Activated naive CD8-positive, alpha-beta T cell treated with anti-CD3 and anti-CD28 coated beads, Interleukin-2, amount 10 ng/mL, durations not matched to agents 7 days and 5 days (primary cell): ENCODE measurements at regions not wholly inside any gene's neighbourhood (a gene's known extent, or its start where the extent isn't known, plus 50 kb on each side); places are given as distances from the start of the nearest gene placed in this dataset.
"Not testable (repeated sequence)": the region's sequence is repeated elsewhere in the genome, so short reads cannot be mapped to it uniquely, and the experiment has no call there.

ENCODE experiments used
- ATAC-seq: fragments of 150-1000 bp; cut with Tn5 transposase; one replicate; pipeline ENCODE4 v1.10.0; 2021; ENCODE audit warnings: low read depth, moderate library complexity
- POLR2A ChIA-PET: fragments of 350-600 bp; sonication (Branson Sonifier 250); formaldehyde crosslinking; loops from one replicate; lab custom pipeline; 2021; ENCODE audit warnings: antibody characterized with exemption; lab: Charles Lee
- DNase-seq: peaks from one replicate; pipeline ENCODE4 v3.0.0; 2021
- H3K27ac Mint-ChIP-seq: one replicate; pipeline ENCODE4 v1.8.0; 2022; ENCODE audit warnings: mild to moderate bottlenecking, mixed read lengths
- H3K27me3 Mint-ChIP-seq: one replicate; pipeline ENCODE4 v1.8.0; 2022; ENCODE audit warnings: mild to moderate bottlenecking, moderate library complexity, mixed read lengths
- H3K36me3 Mint-ChIP-seq: one replicate; pipeline ENCODE4 v1.8.0; 2021; ENCODE audit warnings: mild to moderate bottlenecking, mixed read lengths
- H3K4me1 Mint-ChIP-seq: one replicate; pipeline ENCODE4 v1.8.0; 2021; ENCODE audit warnings: mixed read lengths
- H3K4me3 Mint-ChIP-seq: one replicate; pipeline ENCODE4 v1.8.0; 2022; ENCODE audit warnings: mild to moderate bottlenecking, moderate library complexity, mixed read lengths
- H3K9me3 Mint-ChIP-seq: one replicate; pipeline ENCODE4 v1.8.0; 2021; ENCODE audit warnings: mixed read lengths

DNA sequence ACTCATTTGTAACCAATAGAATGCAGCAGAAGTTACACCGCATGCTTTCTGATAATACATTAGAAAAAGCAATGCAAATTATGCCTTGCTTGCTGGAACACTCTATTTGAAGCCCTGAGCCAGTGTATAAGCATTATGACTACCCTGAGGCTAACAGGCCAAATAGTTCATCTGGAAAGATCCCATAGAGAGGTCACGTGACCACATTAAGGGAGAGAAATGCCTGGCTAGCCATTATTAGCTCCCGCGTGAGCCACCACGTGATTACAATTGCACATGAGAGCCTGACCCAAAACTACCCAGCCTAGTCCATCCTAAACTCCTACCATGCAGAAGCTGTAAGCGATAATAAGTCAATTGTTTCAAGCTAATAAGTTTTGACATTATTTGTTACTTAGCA is 472.9 kb upstream of the GALNTL6 start:
- DNase-seq = no peak
- POLR2A ChIA-PET = no interaction called here
- Mint-ChIP-seq H3K27ac (no peak overlapping the region), H3K4me1 (no peaks in the 10 kb centered on the region), H3K27me3 (no peaks in the 10 kb centered on the region), H3K4me3 (no peak overlapping the region), H3K36me3 (no peaks in the 10 kb centered on the region), H3K9me3 (no peaks in the 10 kb centered on the region)
- no peak for ATAC-seq

DNA sequence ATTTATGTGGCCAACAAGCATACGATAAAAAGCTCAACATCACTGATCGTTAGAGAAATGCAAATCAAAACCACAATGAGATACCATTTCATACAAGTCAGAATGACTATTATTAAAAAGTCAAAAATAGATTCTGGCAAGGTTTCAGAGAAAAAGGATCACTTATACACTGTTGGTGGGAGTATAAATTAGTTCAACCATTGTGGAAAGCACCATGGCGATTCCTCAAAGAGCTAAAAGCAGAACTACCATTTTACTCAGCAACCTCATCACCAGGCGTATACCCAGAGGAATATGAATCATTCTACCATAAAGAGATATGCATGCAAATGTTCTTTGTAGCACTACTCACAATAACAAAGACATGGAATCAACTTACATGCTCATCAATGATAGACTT is 478.7 kb upstream of the GALNTL6 start:
- no peak overlapping the region for H3K4me3 Mint-ChIP-seq
- no peaks in the 10 kb centered on the region for H3K27me3 Mint-ChIP-seq
- DNase-seq (no peak), ATAC-seq (no peak)
- POLR2A ChIA-PET = no interaction called here
- H3K36me3 Mint-ChIP-seq = no peaks in the 10 kb centered on the region
- no peaks in the 10 kb centered on the region for H3K4me1 Mint-ChIP-seq
- no peak overlapping the region for H3K27ac Mint-ChIP-seq
- peaks cover 2% of the 10 kb centered on the region for H3K9me3 Mint-ChIP-seq

DNA sequence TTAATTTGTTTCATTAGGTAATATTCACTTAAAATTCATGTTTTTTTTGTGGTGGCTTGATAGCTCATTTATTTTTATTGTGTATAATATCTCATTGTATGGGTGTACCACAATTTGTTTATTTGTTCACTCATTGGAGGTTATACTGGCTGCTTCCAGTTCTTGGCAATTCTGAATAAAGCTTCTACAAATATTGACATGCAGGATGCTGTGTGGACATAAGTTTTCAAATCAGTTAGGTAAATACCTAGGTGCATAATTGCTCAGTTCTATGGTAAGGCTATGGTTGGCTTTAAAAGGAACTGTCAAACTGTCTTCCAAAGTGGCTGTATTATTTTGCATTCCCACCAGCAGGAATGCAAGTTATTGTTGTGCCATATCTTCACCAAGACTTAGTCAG is 504.5 kb upstream of the GALNTL6 start:
- H3K4me1 Mint-ChIP-seq = no peaks in the 10 kb centered on the region
- DNase-seq = no peak
- H3K27me3 Mint-ChIP-seq = no peaks in the 10 kb centered on the region
- POLR2A ChIA-PET = no interaction called here
- no peaks in the 10 kb centered on the region for H3K36me3 Mint-ChIP-seq
- H3K4me3 Mint-ChIP-seq = no peak overlapping the region
- peaks cover 6% of the 10 kb centered on the region for H3K9me3 Mint-ChIP-seq
- ATAC-seq = no peak
- H3K27ac Mint-ChIP-seq = no peak overlapping the region

DNA sequence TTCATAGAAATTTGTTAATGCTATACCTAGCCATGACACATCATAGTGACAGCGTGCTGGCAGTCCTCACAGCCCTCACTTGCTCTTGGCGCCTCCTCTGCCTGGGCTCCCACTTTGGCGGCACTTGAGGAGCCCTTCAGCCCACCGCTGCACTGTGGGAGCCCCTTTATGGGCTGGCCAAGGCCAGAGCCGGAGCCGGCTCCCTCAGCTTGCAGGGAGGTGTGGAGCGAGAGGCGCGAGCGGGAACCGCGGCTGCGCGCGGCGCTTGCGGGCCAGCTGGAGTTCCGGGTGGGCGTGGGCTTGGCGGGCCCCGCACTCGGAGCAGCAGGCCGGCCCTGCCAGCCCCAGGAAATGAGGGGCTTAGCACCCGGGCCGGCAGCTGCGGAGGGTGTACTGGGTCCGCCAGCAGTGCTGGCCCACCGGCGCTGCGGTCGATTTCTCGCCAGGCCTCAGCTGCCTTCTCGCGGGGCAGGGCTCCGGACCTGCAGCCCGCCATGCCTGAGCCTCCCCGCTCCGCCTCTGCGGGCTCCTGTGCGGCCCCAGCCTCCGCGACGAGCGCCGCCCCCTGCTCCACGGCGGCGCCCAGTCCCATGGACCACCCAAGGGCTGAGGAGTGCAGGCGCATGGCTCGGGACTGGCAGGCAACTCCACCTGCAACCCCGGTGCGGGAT is 515.0 kb upstream of the GALNTL6 start:
- H3K4me1 Mint-ChIP-seq, H3K4me3 Mint-ChIP-seq, DNase-seq, H3K36me3 Mint-ChIP-seq, H3K27me3 Mint-ChIP-seq, H3K27ac Mint-ChIP-seq, POLR2A ChIA-PET, H3K9me3 Mint-ChIP-seq, ATAC-seq: not testable (repeated sequence)

DNA sequence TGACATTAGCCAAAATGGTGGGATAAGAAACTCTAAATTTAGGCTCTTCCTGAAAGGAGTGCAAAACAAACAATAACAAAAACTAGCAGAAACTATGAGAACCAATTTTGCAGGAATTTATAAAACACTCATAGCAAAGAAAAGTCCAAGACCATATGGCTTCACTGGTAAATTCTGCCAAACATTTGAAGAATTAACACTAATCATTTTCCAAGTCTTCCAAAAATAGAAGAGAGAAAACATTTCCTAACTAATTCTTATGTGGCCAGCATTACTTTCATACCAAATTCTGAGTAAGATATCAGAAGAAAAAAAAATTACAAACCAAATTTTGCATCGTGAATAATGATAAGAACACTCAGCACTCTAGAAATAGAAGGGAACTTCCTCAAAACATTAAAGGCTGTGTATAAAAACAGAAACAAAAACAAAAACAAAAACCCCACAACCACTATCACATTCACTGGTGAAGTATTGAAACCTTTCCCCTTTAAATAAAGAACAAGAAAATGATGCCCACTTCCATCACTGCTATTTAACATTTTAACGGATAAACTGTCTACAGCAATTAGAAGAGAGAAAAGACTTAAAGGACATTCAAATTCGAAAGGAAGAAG is 524.3 kb upstream of the GALNTL6 start:
- no peaks in the 10 kb centered on the region for H3K27me3 Mint-ChIP-seq
- no peaks in the 10 kb centered on the region for H3K36me3 Mint-ChIP-seq
- DNase-seq (no peak), ATAC-seq (no peak)
- POLR2A ChIA-PET = no interaction called here
- peaks cover 1% of the 10 kb centered on the region for H3K9me3 Mint-ChIP-seq
- H3K27ac Mint-ChIP-seq = no peak overlapping the region
- no peaks in the 10 kb centered on the region for H3K4me1 Mint-ChIP-seq
- H3K4me3 Mint-ChIP-seq = no peak overlapping the region

DNA sequence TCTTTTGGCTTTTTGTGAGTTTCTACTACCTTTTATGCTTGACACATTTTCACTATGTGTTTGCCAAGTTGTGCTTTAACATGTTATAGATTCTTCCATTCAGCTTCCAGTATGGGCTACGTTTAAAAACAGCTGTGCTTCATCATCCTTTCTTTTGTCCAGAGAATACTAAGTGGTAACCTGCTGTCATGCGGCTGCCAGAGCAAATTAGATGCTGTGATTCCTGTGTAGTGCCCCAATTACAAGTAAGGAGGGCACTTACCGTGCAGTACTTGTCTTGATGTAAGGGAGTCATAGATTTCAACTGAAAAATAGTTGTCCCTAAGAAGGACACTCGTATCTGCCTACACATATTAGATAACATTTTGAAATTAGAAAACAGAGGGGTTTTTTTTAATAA is 531.8 kb upstream of the GALNTL6 start:
- no peaks in the 10 kb centered on the region for H3K4me1 Mint-ChIP-seq
- H3K27me3 Mint-ChIP-seq = no peaks in the 10 kb centered on the region

DNA sequence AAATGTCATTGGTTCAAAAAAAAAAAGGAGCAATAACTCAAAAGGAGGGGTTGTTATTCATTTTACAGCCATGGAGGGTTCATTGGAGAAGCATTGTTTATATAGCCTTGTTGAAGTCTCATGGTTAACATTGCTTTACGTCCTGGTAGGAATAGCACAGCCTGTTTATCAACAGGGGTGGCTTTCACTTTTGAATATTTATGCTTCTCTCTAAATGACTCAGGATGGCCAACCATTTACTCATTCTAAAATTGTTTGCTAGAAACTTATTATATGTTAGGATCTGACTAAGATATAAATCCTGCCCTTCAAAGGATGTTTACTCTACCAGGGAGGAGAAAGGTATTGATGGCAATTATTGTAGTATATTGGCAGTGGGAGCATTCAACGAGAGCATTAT is 534.1 kb upstream of the GALNTL6 start:
- POLR2A ChIA-PET = no interaction called here
- no peak for ATAC-seq
- Mint-ChIP-seq H3K27me3 (no peaks in the 10 kb centered on the region), H3K4me3 (no peak overlapping the region), H3K9me3 (peaks cover 1% of the 10 kb centered on the region), H3K27ac (no peak overlapping the region), H3K4me1 (no peaks in the 10 kb centered on the region), H3K36me3 (no peaks in the 10 kb centered on the region)
- DNase-seq = no peak

More for the DNA sequence above, 531.8 kb upstream of the GALNTL6 start:
- Mint-ChIP-seq H3K4me3 (no peak overlapping the region), H3K36me3 (no peaks in the 10 kb centered on the region), H3K9me3 (peaks cover 1% of the 10 kb centered on the region), H3K27ac (no peak overlapping the region)
- POLR2A ChIA-PET = no interaction called here
- DNase-seq (no peak), ATAC-seq (no peak)

DNA sequence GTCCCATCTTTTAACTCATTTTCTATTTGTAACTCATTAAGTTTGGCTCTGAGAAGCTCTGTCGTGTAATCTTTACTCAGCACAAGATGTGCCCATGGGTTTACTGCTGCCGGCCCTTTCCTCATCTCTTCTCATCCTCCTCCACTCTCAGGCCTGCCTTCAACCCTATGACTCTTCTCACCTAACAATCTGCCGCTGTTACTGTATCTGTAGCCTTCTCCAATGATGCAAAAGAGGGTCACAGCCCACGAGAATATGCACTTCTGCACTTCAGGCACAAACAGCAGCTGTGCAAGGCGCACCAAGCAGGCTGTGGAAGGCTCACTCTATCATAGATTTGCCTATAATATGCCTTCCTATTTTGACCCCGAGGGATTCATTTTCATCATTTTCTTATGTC is 546.5 kb upstream of the GALNTL6 start:
- Mint-ChIP-seq H3K27ac (no peak overlapping the region), H3K36me3 (no peaks in the 10 kb centered on the region), H3K9me3 (no peaks in the 10 kb centered on the region), H3K27me3 (no peaks in the 10 kb centered on the region), H3K4me3 (no peak overlapping the region), H3K4me1 (no peaks in the 10 kb centered on the region)
- DNase-seq (no peak), ATAC-seq (no peak)
- POLR2A ChIA-PET = no interaction called here

DNA sequence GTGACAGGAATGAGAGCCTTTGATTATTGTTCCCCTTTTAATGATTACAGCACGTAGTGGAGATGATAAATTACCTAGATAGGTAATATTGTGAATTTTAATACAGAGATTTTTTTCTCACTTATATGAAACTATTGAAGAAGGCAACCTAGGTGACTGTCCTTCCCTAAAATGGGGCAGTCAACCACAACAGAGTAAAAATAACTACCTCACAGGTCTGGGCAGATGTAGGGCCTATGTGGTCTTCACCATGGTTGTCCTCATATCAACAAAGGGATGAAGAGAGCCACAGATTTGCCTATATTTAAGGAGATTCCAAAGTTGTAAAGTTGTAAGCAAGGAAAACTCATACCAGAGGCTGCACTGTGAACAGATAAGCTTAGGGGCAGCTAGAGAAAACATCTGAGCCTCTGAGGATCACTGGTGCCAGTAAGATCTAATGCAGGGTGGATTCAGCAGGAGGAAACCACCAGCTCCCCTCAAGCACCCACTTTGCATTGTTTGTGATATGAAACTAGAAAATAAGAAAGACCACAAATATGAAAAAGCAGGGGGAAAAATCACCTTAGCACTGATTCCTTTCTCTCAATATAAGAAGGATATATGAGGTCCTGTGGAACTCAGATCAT is 547.9 kb upstream of the GALNTL6 start:
- DNase-seq = no peak
- peaks cover 2% of the 10 kb centered on the region for H3K9me3 Mint-ChIP-seq
- no peaks in the 10 kb centered on the region for H3K27me3 Mint-ChIP-seq
- POLR2A ChIA-PET = no interaction called here
- H3K4me1 Mint-ChIP-seq = no peaks in the 10 kb centered on the region
- no peak for ATAC-seq
- H3K4me3 Mint-ChIP-seq = no peak overlapping the region
- no peaks in the 10 kb centered on the region for H3K36me3 Mint-ChIP-seq
- H3K27ac Mint-ChIP-seq = no peak overlapping the region

DNA sequence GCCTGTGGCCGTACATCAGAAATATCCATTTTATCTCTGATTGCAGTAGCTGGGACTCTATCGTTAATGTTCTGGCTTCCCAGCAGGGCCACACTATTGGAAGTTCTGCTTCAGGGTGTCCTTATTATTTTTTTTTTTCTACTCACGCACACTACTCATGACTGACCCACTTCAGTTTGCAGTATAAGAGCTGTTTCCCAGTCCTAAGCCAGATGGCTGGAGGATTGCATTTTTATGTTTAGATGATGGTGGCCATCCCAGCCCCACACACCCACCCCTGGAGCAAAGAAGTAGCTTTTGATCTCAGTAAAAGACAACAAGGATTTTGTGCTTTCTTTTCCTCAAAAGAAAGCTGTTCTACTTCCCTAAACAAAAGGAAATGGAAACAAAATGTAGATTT is 557.0 kb upstream of the GALNTL6 start:
- Mint-ChIP-seq H3K27ac (no peak overlapping the region), H3K4me1 (no peaks in the 10 kb centered on the region), H3K27me3 (no peaks in the 10 kb centered on the region), H3K36me3 (no peaks in the 10 kb centered on the region), H3K4me3 (no peak overlapping the region), H3K9me3 (peaks cover 7% of the 10 kb centered on the region)
- ATAC-seq (no peak), DNase-seq (no peak)
- POLR2A ChIA-PET = no interaction called here

DNA sequence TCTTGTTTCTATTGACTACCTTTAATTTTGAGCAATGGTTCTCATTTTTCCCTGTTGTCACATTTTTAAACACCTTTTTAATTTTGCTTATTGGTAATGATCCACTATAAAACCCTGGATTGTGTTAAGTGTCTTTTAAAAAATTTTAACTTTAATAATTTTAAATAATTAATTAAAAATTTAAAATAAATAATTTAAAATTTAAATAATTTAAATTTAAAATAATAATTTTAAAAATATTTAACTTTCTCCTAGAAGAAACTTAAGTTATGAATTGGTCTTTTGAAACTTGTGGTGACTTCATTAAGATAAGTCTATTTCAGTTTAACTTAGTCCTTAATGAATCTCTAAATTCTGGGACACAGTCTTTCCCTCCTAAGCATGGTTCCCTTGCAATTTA is 566.3 kb upstream of the GALNTL6 start:
- H3K27me3 Mint-ChIP-seq = no peaks in the 10 kb centered on the region
- ATAC-seq = no peak
- H3K4me3 Mint-ChIP-seq = no peak overlapping the region
- no peaks in the 10 kb centered on the region for H3K4me1 Mint-ChIP-seq
- H3K36me3 Mint-ChIP-seq = no peaks in the 10 kb centered on the region
- no peak overlapping the region for H3K27ac Mint-ChIP-seq
- POLR2A ChIA-PET = no interaction called here
- peaks cover 4% of the 10 kb centered on the region for H3K9me3 Mint-ChIP-seq
- DNase-seq = no peak

DNA sequence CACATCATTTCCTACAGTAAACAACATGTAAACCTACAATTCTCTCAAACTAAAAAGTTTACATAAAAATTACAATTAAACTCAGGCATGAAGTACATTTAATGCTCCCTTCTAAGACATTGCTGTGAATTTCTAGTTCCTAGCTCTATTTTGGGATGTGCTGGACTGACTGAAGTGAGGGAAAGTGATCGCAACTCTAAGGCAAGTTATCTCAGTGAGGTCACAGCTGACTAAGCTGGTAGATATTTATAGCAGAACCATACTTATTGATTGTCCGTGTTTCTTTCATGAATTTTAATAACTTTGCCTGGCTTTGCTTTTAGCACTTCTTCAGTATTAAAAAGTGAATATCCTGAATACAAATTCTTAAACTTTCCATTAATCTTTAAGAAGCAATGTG is 570.4 kb upstream of the GALNTL6 start:
- H3K27me3 Mint-ChIP-seq = no peaks in the 10 kb centered on the region
- no peak overlapping the region for H3K4me3 Mint-ChIP-seq
- H3K27ac Mint-ChIP-seq = no peak overlapping the region
- POLR2A ChIA-PET = no interaction called here
- ATAC-seq (no peak), DNase-seq (no peak)
- H3K4me1 Mint-ChIP-seq = no peaks in the 10 kb centered on the region
- peaks cover 2% of the 10 kb centered on the region for H3K9me3 Mint-ChIP-seq
- H3K36me3 Mint-ChIP-seq = no peaks in the 10 kb centered on the region

DNA sequence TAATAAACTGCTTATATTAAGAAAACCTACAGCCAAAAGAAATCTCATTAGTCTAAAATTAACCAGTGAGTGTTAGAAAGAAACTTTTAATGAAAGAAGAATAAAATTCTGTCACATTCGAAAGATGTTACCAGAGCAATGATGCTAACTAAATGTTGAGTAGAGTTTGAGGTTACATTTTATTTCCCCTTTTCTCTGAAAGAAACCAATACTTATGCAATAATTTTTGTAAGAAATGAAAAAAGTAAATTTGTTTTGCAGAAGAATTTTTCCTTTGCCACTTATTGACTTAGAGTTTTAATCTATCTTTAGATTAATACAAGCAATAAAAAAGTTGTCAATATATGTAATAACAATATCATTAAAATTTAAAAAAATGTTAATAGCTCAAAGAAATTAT is 574.0 kb upstream of the GALNTL6 start:
- Mint-ChIP-seq H3K4me3 (no peak overlapping the region), H3K27ac (no peak overlapping the region), H3K4me1 (no peaks in the 10 kb centered on the region), H3K36me3 (no peaks in the 10 kb centered on the region), H3K27me3 (no peaks in the 10 kb centered on the region), H3K9me3 (peaks cover 1% of the 10 kb centered on the region)
- DNase-seq (no peak), ATAC-seq (no peak)
- POLR2A ChIA-PET = no interaction called here

DNA sequence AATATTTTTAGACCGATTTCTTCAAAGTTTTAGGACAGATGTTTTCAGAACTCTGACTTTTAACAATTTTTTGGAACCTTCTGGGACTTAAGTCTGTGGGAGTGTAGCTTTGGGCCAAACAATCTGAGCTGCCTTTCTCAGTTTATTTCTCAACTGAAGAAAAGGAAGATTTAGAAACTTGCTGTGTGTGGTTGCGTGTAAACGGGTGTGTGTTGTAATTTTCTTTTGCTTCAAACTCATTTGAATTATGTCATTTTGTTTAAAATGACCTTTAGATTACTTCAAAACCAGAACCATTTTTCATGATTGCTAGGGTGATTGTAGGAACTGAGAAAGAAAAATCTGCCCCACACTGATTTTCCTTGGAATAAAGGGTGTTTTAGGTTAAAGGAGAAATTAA is 577.7 kb upstream of the GALNTL6 start:
- ATAC-seq (no peak), DNase-seq (no peak)
- H3K27ac Mint-ChIP-seq = no peak overlapping the region
- no peaks in the 10 kb centered on the region for H3K27me3 Mint-ChIP-seq
- no peaks in the 10 kb centered on the region for H3K9me3 Mint-ChIP-seq
- H3K4me3 Mint-ChIP-seq = no peak overlapping the region
- POLR2A ChIA-PET = no interaction called here
- no peaks in the 10 kb centered on the region for H3K4me1 Mint-ChIP-seq
- H3K36me3 Mint-ChIP-seq = no peaks in the 10 kb centered on the region
